ENCODE measurements at regions not wholly inside any gene's neighbourhood (a gene's known extent, or its start where the extent isn't known, plus 50 kb on each side); places are given as distances from the start of the nearest gene placed in this dataset.

GRCh38 chr5:115686051-115686737 is 60.4 kb upstream of the TMED7 start:
- Histone ChIP-seq H3K27me3 (replicated peaks; ENCODE audit: insufficient read depth) (no peaks in the 10 kb centered on the region), H3K9ac (no peak overlapping the region), H3K36me3 (ENCODE audit: low read depth) (no peaks in the 10 kb centered on the region), H3K27ac (no peak overlapping the region), H4K20me1 (ENCODE audit: insufficient read depth) (no peaks in the 10 kb centered on the region), H3K4me3 (no peak overlapping the region), H3K9me2 (ENCODE audit: insufficient read depth) (no peaks in the 10 kb centered on the region), H3K4me2 (ENCODE audit: unreplicated experiment) (no peak overlapping the region), H3K4me1 (ENCODE audit: insufficient read depth) (0 out of 2 replicates have a peak, but pooled peaks cover 9% of the 10 kb centered on the region), H3K79me2 (ENCODE audit: insufficient read depth) (no peaks in the 10 kb centered on the region), H3K9me3 (ENCODE audit: low read depth) (no peaks in the 10 kb centered on the region), H2AFZ (no peak overlapping the region), H3F3A (ENCODE audit: insufficient read depth) (no peaks in the 10 kb centered on the region)
- WGBS, 2 experiments (ENCODE audit: low coverage in 1 of 2, low lambda C conversion rate in 2 of 2, missing lambda C conversion rate in 2 of 2), result 17 to 18% methylated on average over 5 of the region's 5 CpGs
- in situ Hi-C loops (cut with MboI), result no loop called here
- TF ChIP-seq EZH2phosphoT487 (IDR thresholded peaks at IDR 0.05; ENCODE audit: insufficient read depth, low read depth), result no peak
- TF ChIP-seq EZH2 (IDR thresholded peaks at IDR 0.05; ENCODE audit: insufficient read depth, poor library complexity, severe bottlenecking), result no peak
- peak; percentile 38 for DNase-seq

DNA sequence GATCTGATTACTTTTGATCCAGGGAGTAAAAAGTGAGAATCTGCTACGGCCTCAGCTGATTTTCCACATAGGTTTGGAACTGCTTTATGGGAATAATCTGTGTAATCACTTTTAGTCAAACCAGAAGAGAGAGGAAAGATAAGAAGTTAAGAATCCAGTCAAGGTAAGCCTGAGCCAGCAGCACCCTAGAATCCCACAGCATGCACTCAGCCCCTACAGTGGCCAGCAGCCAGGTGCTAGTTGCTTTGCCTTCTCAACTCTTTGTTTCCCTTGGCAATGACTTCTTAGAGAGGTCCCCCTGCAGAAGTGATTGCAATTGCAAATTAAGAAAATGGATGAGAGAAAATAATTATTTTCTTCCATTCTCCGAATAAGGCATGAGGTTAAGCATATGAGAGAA is 59.7 kb upstream of the TMED7 start:
- TF ChIP-seq EZH2 (IDR thresholded peaks at IDR 0.05; ENCODE audit: insufficient read depth, poor library complexity, severe bottlenecking) (no peak), EZH2phosphoT487 (IDR thresholded peaks at IDR 0.05; ENCODE audit: insufficient read depth, low read depth) (no peak)
- 10 to 21% methylated on average over 2 of the region's 2 CpGs for WGBS, 2 experiments (ENCODE audit: low coverage in 1 of 2, low lambda C conversion rate in 2 of 2, missing lambda C conversion rate in 2 of 2)
- H4K20me1 ChIP-seq (ENCODE audit: insufficient read depth), result no peaks in the 10 kb centered on the region
- H2AFZ ChIP-seq, result no peak overlapping the region
- no peak overlapping the region for H3K4me3 ChIP-seq
- no peaks in the 10 kb centered on the region for H3K79me2 ChIP-seq (ENCODE audit: insufficient read depth)
- in situ Hi-C loops (cut with MboI), result no loop called here
- no peaks in the 10 kb centered on the region for H3K27me3 ChIP-seq (replicated peaks; ENCODE audit: insufficient read depth)
- H3F3A ChIP-seq (ENCODE audit: insufficient read depth), result no peaks in the 10 kb centered on the region
- 0 out of 2 replicates have a peak, but pooled peaks cover 9% of the 10 kb centered on the region for H3K4me1 ChIP-seq (ENCODE audit: insufficient read depth)
- H3K9me2 ChIP-seq (ENCODE audit: insufficient read depth), result no peaks in the 10 kb centered on the region
- H3K36me3 ChIP-seq (ENCODE audit: low read depth), result no peaks in the 10 kb centered on the region
- H3K27ac ChIP-seq, result no peak overlapping the region
- H3K4me2 ChIP-seq (ENCODE audit: unreplicated experiment), result no peak overlapping the region
- DNase-seq, result peak; percentile 2
- H3K9ac ChIP-seq, result no peak overlapping the region
- no peaks in the 10 kb centered on the region for H3K9me3 ChIP-seq (ENCODE audit: low read depth)

- no peak overlapping the region for H3K4me3 ChIP-seq
- no peaks in the 10 kb centered on the region for H3F3A ChIP-seq (ENCODE audit: insufficient read depth)
- H3K36me3 ChIP-seq (ENCODE audit: low read depth), result no peaks in the 10 kb centered on the region
- TF ChIP-seq EZH2phosphoT487 (IDR thresholded peaks at IDR 0.05; ENCODE audit: insufficient read depth, low read depth), result no peak
- TF ChIP-seq EZH2 (IDR thresholded peaks at IDR 0.05; ENCODE audit: insufficient read depth, poor library complexity, severe bottlenecking), result no peak
- 0 out of 2 replicates have a peak, but pooled peaks cover 9% of the 10 kb centered on the region for H3K4me1 ChIP-seq (ENCODE audit: insufficient read depth)
- no peaks in the 10 kb centered on the region for H3K27me3 ChIP-seq (replicated peaks; ENCODE audit: insufficient read depth)
- 79 to 89% methylated on average over 1 of the region's 1 CpG for WGBS, 2 experiments (ENCODE audit: low coverage in 1 of 2, low lambda C conversion rate in 2 of 2, missing lambda C conversion rate in 2 of 2)
- in situ Hi-C loops (cut with MboI), result no loop called here
- DNase-seq, result no peak
- no peaks in the 10 kb centered on the region for H3K9me3 ChIP-seq (ENCODE audit: low read depth)
- no peak overlapping the region for H3K9ac ChIP-seq
- H3K79me2 ChIP-seq (ENCODE audit: insufficient read depth), result no peaks in the 10 kb centered on the region
- no peaks in the 10 kb centered on the region for H3K9me2 ChIP-seq (ENCODE audit: insufficient read depth)
- no peaks in the 10 kb centered on the region for H4K20me1 ChIP-seq (ENCODE audit: insufficient read depth)
- no peak overlapping the region for H2AFZ ChIP-seq
- no peak overlapping the region for H3K27ac ChIP-seq
- H3K4me2 ChIP-seq (ENCODE audit: unreplicated experiment), result no peak overlapping the region
Measured at GRCh38 chr5:115684513-115685037, 58.7 kb upstream of the TMED7 start.

DNA sequence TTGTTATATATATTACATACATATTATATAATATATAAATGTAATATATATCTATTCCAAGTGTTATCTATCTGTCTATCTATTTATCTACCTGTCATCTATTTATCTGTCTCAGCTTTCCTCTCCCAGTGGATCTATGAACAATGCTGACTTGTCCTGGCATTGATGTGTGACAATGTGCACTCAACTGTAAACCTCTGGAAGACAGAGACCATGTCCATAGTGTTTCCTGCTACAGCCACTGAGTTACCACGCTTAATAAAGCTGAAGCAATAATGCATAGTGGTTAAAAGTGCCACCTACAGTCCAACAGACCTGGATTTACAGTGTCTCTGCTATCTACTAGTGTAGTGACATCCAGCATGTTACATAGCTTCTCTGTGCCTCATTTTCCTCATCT is 57.2 kb upstream of the TMED7 start:
- H3F3A ChIP-seq (ENCODE audit: insufficient read depth), result no peaks in the 10 kb centered on the region
- H3K27me3 ChIP-seq (replicated peaks; ENCODE audit: insufficient read depth), result no peaks in the 10 kb centered on the region
- 0 out of 2 replicates have a peak, but pooled peaks cover 9% of the 10 kb centered on the region for H3K4me1 ChIP-seq (ENCODE audit: insufficient read depth)
- H4K20me1 ChIP-seq (ENCODE audit: insufficient read depth), result no peaks in the 10 kb centered on the region
- H3K79me2 ChIP-seq (ENCODE audit: insufficient read depth), result no peaks in the 10 kb centered on the region
- H3K4me3 ChIP-seq, result no peak overlapping the region
- no peak overlapping the region for H2AFZ ChIP-seq
- in situ Hi-C loops (cut with MboI), result no loop called here
- TF ChIP-seq EZH2phosphoT487 (IDR thresholded peaks at IDR 0.05; ENCODE audit: insufficient read depth, low read depth), result no peak
- no peak for TF ChIP-seq EZH2 (IDR thresholded peaks at IDR 0.05; ENCODE audit: insufficient read depth, poor library complexity, severe bottlenecking)
- H3K9me3 ChIP-seq (ENCODE audit: low read depth), result no peaks in the 10 kb centered on the region
- WGBS, 2 experiments (ENCODE audit: low coverage in 1 of 2, low lambda C conversion rate in 2 of 2, missing lambda C conversion rate in 2 of 2), result 7 to 14% methylated on average over 1 of the region's 1 CpG
- no peaks in the 10 kb centered on the region for H3K36me3 ChIP-seq (ENCODE audit: low read depth)
- no peaks in the 10 kb centered on the region for H3K9me2 ChIP-seq (ENCODE audit: insufficient read depth)
- no peak for DNase-seq
- H3K27ac ChIP-seq, result no peak overlapping the region
- H3K4me2 ChIP-seq (ENCODE audit: unreplicated experiment), result no peak overlapping the region
- H3K9ac ChIP-seq, result no peak overlapping the region
